PC-9 (cell line): ENCODE measurements at regions not wholly inside any gene's neighbourhood (a gene's known extent, or its start where the extent isn't known, plus 50 kb on each side); places are given as distances from the start of the nearest gene placed in this dataset.

Experiments used
- EZH2 ChIP-seq: fragments of 200-600 bp; sonication (generic); IDR thresholded peaks from 2 replicates; pipeline ENCODE4 v1.8.0; 2017; ENCODE audit warnings: antibody characterized with exemption, low read depth
- TF ChIP-seq, protein P1 (sequence below): fragments of 200-600 bp; sonication (generic); conservative IDR thresholded peaks from 2 replicates; pipeline ENCODE4 v1.6.1; 2017; ENCODE audit warnings: mixed run types, antibody characterized with exemption, mild to moderate bottlenecking, moderate library complexity

DNA sequence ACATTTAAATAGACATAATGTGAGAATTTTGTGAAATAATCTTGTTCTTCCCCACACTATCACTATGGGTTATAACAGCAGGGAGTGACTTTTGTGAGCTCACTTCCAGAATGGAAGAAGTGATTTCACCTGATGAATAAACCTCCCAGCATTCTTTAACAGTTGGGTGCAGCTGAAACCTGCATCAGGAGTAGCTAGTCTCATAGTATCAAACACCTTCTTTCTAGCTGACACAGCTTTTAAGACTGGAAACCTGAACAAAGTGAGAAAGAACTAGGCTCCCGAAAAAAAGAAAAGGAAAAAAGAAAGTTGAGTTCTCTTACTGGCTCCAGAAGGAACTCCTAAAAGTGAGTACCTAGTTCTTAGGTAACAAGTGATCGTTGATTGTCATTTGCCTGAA, 61.1 kb upstream of the UNC13C start:
- TF ChIP-seq, protein P1, sequence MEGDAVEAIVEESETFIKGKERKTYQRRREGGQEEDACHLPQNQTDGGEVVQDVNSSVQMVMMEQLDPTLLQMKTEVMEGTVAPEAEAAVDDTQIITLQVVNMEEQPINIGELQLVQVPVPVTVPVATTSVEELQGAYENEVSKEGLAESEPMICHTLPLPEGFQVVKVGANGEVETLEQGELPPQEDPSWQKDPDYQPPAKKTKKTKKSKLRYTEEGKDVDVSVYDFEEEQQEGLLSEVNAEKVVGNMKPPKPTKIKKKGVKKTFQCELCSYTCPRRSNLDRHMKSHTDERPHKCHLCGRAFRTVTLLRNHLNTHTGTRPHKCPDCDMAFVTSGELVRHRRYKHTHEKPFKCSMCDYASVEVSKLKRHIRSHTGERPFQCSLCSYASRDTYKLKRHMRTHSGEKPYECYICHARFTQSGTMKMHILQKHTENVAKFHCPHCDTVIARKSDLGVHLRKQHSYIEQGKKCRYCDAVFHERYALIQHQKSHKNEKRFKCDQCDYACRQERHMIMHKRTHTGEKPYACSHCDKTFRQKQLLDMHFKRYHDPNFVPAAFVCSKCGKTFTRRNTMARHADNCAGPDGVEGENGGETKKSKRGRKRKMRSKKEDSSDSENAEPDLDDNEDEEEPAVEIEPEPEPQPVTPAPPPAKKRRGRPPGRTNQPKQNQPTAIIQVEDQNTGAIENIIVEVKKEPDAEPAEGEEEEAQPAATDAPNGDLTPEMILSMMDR: no peak
- TF ChIP-seq EZH2: no peak
